SW480 (cell line): ENCODE measurements at regions not wholly inside any gene's neighbourhood (a gene's known extent, or its start where the extent isn't known, plus 50 kb on each side); places are given as distances from the start of the nearest gene placed in this dataset.

ENCODE experiments used
- DNase-seq: peaks from one replicate; pipeline ENCODE4 v3.0.0-alpha.2; 2016; ENCODE audit warnings: low spot score

- no peak for DNase-seq
These were observed 110.1 kb upstream of the DPYD start for GRCh38 chr1:98030976-98031375.

GRCh38 chr1:98030483-98030882 lies 109.6 kb upstream of the DPYD start:
- no peak for DNase-seq

- no peak for DNase-seq
These were observed 108.0 kb upstream of the DPYD start for GRCh38 chr1:98028800-98029199.

- DNase-seq = no peak
These were observed 106.4 kb upstream of the DPYD start for GRCh38 chr1:98027103-98027705.

- no peak for DNase-seq
These were observed 105.0 kb upstream of the DPYD start for GRCh38 chr1:98025858-98026257.

- no peak for DNase-seq
These were observed 100.3 kb upstream of the DPYD start for GRCh38 chr1:98021126-98021525.

GRCh38 chr1:98019747-98020146 lies 98.9 kb upstream of the DPYD start:
- DNase-seq = no peak

GRCh38 chr1:98018074-98018473 lies 97.2 kb upstream of the DPYD start:
- DNase-seq = no peak

- DNase-seq = no peak
These were observed 96.3 kb upstream of the DPYD start for GRCh38 chr1:98017184-98017583.

GRCh38 chr1:98008373-98008772 lies 87.5 kb upstream of the DPYD start:
- DNase-seq = no peak

GRCh38 chr1:98005326-98006010 lies 84.6 kb upstream of the DPYD start:
- DNase-seq = no peak

GRCh38 chr1:98003442-98003841 lies 82.6 kb upstream of the DPYD start:
- DNase-seq = no peak

- no peak for DNase-seq
These were observed 81.5 kb upstream of the DPYD start for GRCh38 chr1:98002288-98002687.

- DNase-seq = no peak
These were observed 80.9 kb upstream of the DPYD start for GRCh38 chr1:98001764-98002163.

- DNase-seq = no peak
These were observed 78.5 kb upstream of the DPYD start for GRCh38 chr1:97999320-97999719.

- no peak for DNase-seq
These were observed 76.0 kb upstream of the DPYD start for GRCh38 chr1:97996880-97997279.

- DNase-seq = no peak
These were observed 68.4 kb upstream of the DPYD start for GRCh38 chr1:97989094-97989680.

GRCh38 chr1:97986041-97987005 lies 65.5 kb upstream of the DPYD start:
- DNase-seq = no peak

GRCh38 chr1:97983126-97983525 lies 62.3 kb upstream of the DPYD start:
- no peak for DNase-seq

GRCh38 chr1:97980530-97980929 lies 59.7 kb upstream of the DPYD start:
- no peak for DNase-seq

- DNase-seq = no peak
These were observed 56.0 kb upstream of the DPYD start for GRCh38 chr1:97976801-97977200.
